ENCODE measurements at regions not wholly inside any gene's neighbourhood (a gene's known extent, or its start where the extent isn't known, plus 50 kb on each side); places are given as distances from the start of the nearest gene placed in this dataset.

- TF ChIP-seq, protein P1, sequence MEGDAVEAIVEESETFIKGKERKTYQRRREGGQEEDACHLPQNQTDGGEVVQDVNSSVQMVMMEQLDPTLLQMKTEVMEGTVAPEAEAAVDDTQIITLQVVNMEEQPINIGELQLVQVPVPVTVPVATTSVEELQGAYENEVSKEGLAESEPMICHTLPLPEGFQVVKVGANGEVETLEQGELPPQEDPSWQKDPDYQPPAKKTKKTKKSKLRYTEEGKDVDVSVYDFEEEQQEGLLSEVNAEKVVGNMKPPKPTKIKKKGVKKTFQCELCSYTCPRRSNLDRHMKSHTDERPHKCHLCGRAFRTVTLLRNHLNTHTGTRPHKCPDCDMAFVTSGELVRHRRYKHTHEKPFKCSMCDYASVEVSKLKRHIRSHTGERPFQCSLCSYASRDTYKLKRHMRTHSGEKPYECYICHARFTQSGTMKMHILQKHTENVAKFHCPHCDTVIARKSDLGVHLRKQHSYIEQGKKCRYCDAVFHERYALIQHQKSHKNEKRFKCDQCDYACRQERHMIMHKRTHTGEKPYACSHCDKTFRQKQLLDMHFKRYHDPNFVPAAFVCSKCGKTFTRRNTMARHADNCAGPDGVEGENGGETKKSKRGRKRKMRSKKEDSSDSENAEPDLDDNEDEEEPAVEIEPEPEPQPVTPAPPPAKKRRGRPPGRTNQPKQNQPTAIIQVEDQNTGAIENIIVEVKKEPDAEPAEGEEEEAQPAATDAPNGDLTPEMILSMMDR (conservative IDR thresholded peaks at IDR 0.05; ENCODE audit: low read length): no peak
- no peak for TF ChIP-seq EZH2phosphoT487 (IDR thresholded peaks at IDR 0.05; ENCODE audit: borderline replicate concordance, low read depth, low read length)
Observed at GRCh38 chr1:147815503-147815902, 55.1 kb upstream of the GJA5 start.

Data from OCI-LY7 (cell line).